ENCODE measurements at regions not wholly inside any gene's neighbourhood (a gene's known extent, or its start where the extent isn't known, plus 50 kb on each side); places are given as distances from the start of the nearest gene placed in this dataset.

DNA sequence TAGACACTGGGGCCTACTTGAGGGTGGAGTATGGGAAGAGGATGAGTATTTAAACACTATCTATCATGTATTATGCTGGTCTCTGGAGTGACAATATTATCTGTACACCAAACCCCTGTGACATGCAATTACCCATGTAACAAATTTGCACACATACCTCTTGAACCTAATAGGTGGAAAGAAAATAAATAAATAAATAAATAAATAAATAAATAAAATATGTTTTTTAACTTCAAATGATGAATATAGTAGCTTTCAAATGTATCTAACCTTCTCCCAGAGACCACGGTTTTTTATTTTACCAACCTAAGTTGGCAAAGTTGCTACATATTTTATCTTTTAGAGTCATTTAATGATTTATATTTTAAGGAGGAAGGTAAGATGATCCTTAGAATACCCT lies 105.0 kb downstream of the TGIF2LX start:
- DNase-seq = no peak
- Histone ChIP-seq H2BK15ac (ENCODE audit: low read depth, low read length) (no peak overlapping the region), H4K8ac (replicated peaks; ENCODE audit: insufficient read length, low read depth, low read length) (no peak overlapping the region), H3K4me2 (ENCODE audit: insufficient read depth, insufficient read length, low read length) (no peak overlapping the region), H4K5ac (ENCODE audit: insufficient read length, low read depth, low read length) (no peak overlapping the region), H2BK20ac (ENCODE audit: low read depth, low read length, poor library complexity, severe bottlenecking) (no peak overlapping the region), H3K14ac (ENCODE audit: insufficient read depth, low read length) (no peak overlapping the region), H3K27ac (ENCODE audit: insufficient read length, low read depth, low read length) (no peak overlapping the region), H3K9ac (ENCODE audit: extremely low read depth, insufficient read length, low read length) (no peak overlapping the region), H3K18ac (ENCODE audit: insufficient read length, low read depth, low read length) (no peak overlapping the region), H3K27me3 (ENCODE audit: insufficient read depth, low read length) (no peaks in the 10 kb centered on the region), H3K4me1 (ENCODE audit: insufficient read depth, low read length) (no peaks in the 10 kb centered on the region), H3K79me2 (ENCODE audit: insufficient read depth, low read length) (no peaks in the 10 kb centered on the region), H2AFZ (ENCODE audit: low read length) (no peak overlapping the region), H2BK12ac (ENCODE audit: insufficient read length, low read depth, low read length) (no peak overlapping the region), H3K9me3 (ENCODE audit: control insufficient read depth, low read depth, low read length) (no peaks in the 10 kb centered on the region), H2BK120ac (ENCODE audit: low read depth, low read length, poor library complexity, severe bottlenecking) (no peak overlapping the region), H3K56ac (ENCODE audit: insufficient read length, low read depth, low read length) (no peak overlapping the region), H3K79me1 (ENCODE audit: insufficient read depth, low read depth, low read length, poor library complexity, severe bottlenecking) (no peaks in the 10 kb centered on the region), H4K20me1 (ENCODE audit: control insufficient read depth, insufficient read depth, insufficient read length) (no peaks in the 10 kb centered on the region), H2AK5ac (ENCODE audit: insufficient read length, low read length) (no peak overlapping the region), H3K23me2 (ENCODE audit: insufficient read length, low read depth, low read length, poor library complexity, severe bottlenecking) (no peaks in the 10 kb centered on the region), H4K91ac (ENCODE audit: insufficient read length, low read depth, low read length) (no peak overlapping the region), H2BK5ac (ENCODE audit: insufficient read length, low read length) (no peak overlapping the region), H3K4ac (ENCODE audit: low read depth, low read length) (no peak overlapping the region), H3T11ph (ENCODE audit: low read length) (no peak overlapping the region), H3K23ac (ENCODE audit: insufficient read length, low read depth, low read length) (no peak overlapping the region)
- H3K9me3 Mint-ChIP-seq = peaks cover 0 to 7% of the 10 kb centered on the region in 2 experiments; a peak in 3 of 5 replicates
- no peak overlapping the region for H3K4me3 Mint-ChIP-seq
- H3K36me3 Mint-ChIP-seq (ENCODE audit: insufficient read depth in 1 of 3, low read depth in 3 of 3) = peaks cover 0 to 6% (median 0%) of the 10 kb centered on the region in 3 experiments; a peak in 3 of 7 replicates
- H3K4me1 Mint-ChIP-seq = no peaks in the 10 kb centered on the region
- no CpG with 5 or more reads among the region's 1 CpG for WGBS (ENCODE audit: extremely low coverage, insufficient read length, low lambda C conversion rate)
- H3K27ac Mint-ChIP-seq = no peak overlapping the region
- H3K27me3 Mint-ChIP-seq (ENCODE audit: low read depth) = no peaks in the 10 kb centered on the region
- TF ChIP-seq, protein P1, sequence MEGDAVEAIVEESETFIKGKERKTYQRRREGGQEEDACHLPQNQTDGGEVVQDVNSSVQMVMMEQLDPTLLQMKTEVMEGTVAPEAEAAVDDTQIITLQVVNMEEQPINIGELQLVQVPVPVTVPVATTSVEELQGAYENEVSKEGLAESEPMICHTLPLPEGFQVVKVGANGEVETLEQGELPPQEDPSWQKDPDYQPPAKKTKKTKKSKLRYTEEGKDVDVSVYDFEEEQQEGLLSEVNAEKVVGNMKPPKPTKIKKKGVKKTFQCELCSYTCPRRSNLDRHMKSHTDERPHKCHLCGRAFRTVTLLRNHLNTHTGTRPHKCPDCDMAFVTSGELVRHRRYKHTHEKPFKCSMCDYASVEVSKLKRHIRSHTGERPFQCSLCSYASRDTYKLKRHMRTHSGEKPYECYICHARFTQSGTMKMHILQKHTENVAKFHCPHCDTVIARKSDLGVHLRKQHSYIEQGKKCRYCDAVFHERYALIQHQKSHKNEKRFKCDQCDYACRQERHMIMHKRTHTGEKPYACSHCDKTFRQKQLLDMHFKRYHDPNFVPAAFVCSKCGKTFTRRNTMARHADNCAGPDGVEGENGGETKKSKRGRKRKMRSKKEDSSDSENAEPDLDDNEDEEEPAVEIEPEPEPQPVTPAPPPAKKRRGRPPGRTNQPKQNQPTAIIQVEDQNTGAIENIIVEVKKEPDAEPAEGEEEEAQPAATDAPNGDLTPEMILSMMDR (conservative IDR thresholded peaks at IDR 0.05) = no peak

Data from H9 (cell line).